CD4-positive, alpha-beta T cell treated with Interleukin-15 for 1 hour (primary cell): ENCODE measurements at regions not wholly inside any gene's neighbourhood (a gene's known extent, or its start where the extent isn't known, plus 50 kb on each side); places are given as distances from the start of the nearest gene placed in this dataset.
"Not testable (repeated sequence)": the region's sequence is repeated elsewhere in the genome, so short reads cannot be mapped to it uniquely, and the experiment has no call there.

Experiments used
- DNase-seq: peaks from one replicate; pipeline ENCODE4 v3.0.0-alpha.2; 2020

- not testable (repeated sequence) for DNase-seq
Observed at GRCh38 chr5:177941386-177941785, 54.7 kb downstream of the PROP1 start.

DNA sequence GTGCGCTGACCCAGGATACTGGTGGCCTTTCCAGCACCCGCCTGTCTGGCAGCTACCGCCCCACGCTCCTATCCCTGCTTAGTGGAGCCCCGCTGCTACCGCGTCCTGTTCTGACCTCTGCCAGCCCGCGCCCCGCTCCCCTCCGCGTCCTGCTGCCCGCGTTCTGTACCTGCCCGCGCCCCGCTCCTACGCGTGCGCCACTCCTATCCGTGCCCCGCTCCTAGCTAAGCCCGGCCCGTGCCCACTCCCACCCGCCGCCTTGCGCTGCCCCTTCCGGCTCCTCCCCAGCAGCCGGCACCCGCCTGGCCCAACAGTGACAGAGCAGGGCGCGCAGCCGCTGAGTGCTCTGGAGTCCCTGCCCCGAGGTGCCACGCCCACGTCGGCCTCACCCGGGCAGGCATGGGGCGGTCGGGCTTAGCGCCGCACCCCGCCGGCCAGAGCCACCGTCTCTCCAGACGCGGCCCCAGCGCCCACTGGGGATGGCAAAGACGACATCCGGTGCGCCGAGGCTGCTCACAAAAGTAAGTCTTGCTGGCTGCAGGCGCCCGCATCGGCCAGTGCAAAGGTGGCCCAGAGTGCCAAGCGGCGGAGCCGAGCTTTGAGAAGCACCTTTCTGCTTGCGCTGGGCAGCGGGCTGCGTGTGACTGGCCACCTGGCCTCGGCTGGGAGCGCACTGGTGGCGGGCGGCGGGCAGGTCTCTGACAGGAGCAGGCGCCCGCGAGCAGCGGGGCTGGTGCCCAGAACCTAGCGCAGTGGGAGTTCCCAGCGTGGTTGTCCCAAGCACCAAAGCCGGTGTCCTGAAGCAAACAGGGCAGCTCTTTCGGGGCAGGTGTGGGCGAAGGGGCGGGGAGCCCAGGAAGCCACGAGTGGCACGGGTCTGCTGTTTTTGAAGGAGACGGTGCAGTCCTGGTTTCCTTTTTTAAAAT, 56.5 kb downstream of the PROP1 start:
- DNase-seq, result not testable (repeated sequence)

DNA sequence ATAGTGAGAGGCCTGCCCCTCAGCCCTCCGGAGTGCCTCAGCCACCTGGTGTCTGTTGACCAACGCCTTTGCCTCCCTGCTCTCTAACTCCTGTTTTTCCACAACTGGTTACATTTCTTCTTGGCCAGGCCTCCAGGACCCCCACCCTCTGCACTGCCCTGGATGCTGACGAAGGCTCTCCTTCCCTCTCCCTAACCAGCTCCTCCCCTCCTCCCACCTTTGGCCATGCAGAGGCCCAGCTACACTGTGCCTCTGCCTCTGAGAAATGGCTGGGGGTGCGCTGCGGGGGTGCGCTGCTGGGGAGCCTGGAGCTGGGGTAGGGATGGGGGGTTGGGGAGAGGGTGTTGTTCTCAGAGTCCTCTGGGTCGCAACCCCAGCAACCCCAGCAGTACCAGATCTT, 57.3 kb downstream of the PROP1 start:
- not testable (repeated sequence) for DNase-seq

DNA sequence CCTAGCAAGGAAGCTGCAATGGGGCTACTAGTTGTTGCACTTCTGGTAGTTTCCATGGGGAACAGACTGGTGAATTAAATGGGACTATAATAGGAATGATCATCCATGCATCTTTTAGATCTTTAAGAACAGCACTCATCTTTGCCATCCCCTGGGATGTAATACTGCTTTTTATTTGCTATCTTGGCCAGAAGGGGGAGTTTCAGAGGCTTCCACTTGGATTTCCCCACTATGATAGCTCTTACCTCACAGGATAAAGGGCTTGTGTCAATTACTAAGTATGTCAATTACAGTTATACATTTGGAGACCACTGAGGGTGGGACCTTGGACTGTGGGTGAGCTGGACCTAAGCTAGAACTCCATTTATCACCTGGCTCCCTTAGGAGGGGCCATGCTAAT, 61.8 kb downstream of the PROP1 start:
- DNase-seq, result not testable (repeated sequence)

DNA sequence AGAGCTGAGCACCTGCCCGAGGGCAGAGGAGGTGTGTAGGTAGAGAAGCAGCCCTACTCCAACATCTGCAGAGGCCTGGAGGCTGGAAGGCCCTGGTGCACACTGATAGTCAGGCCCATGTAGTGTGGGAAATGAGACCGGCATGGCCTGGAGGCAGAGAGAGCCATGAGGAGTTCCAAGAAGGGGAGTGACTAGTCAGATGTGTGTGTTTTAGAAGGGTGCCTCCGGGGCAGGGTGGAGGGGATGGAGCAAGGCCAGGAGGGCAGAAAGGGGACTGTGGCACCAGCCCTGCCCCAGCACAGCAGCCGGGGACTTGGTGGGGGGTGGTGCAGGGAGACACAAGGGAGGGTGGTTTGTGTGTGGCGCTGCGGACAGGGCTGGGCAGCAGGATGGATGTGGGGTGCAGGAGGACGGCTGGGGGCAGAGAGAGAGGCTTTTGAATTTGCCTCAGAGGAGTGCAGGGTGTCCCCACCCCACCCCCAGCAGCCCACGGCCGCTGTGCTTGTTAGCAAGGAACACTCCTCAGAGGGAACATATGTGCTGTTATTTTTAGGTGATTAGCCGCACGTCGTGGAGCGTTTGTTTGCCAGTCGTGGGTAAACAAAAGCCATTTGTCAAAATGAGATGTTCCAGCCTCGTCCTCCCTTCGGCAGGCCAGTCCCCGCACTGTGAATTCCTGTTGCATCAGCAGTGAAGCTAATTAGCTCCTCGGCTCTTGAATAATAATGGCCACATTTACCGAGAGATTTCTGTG, 65.6 kb downstream of the PROP1 start:
- not testable (repeated sequence) for DNase-seq

DNA sequence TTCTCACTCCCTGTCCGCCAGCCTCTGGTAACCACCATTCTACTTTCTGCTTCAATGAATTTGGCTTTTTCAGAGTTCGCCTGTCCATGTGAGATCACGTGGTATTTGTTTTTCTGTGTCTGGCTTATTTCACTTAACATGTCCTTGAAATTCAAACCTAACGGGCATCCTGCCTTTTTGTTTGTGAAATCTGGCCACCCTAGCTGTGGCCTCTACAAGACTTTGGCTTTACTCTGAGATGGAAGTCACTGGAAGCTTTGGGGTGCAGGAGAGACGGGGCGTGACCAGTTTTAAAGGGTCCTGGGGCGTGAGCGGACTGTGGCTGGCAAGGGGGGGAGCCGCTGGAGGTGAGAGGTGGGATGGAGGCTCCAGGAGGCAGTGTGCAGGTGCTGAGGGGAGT, 66.4 kb downstream of the PROP1 start:
- DNase-seq, result not testable (repeated sequence)

DNA sequence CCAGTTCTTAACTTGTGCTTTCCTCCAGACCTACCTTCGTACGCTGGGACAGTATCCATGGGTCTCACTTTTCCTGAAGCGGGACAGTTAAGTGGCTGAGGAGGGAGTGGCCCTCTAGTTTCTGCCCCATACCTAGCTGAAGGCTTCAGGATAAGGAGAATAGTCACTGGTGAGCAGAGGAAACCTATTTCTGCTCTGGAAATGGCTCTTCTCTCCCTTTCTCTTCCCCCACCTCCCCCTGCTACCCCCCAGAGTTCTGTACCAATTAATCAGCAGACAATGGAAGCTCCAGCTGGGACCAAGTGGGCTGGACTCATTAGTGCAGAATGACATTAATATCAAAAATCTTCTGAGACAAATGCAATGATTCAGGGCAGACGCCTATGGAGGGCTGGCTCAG, 68.5 kb downstream of the PROP1 start:
- not testable (repeated sequence) for DNase-seq

DNA sequence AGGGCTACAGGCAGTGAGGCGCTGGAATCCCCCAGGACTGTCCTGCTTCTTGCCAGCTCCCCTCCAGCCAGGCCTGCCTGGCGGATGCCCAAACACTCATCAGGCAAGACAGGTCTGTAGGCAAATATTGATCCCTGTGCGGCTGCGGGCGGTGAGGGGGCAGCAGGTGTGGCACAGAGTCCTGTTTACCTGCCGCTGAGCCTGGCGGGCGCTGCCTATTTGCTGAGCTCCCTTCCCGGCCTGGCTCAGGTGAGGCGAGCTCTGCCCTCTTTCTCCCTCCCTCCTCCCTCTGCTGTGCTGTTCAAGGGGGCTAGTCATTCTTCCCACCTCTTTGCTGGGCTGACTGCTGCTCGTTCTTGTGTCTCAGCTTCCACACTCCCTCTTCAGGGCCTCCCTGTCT, 71.5 kb downstream of the PROP1 start:
- DNase-seq, result not testable (repeated sequence)

DNA sequence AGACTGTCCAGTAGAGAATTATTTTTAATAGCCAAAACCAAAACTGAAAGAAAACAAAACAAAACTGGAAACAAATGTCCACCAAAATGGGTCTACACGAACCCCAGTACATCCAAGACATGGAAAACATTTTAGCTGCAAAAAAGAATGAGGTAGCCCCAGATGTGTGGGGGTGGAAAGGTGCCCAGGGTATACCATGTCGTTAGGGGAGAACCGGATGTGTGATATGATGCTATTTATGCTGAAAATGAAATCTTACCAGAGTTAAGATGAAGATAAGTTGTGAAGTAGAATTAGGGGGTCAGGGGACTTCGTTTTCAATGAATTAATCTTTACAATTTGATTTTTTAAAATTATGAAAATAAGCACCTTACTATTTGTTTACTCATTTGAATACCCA, 72.2 kb downstream of the PROP1 start:
- not testable (repeated sequence) for DNase-seq

GRCh38 chr5:177923189-177923588, 72.9 kb downstream of the PROP1 start:
- DNase-seq, result not testable (repeated sequence)

DNA sequence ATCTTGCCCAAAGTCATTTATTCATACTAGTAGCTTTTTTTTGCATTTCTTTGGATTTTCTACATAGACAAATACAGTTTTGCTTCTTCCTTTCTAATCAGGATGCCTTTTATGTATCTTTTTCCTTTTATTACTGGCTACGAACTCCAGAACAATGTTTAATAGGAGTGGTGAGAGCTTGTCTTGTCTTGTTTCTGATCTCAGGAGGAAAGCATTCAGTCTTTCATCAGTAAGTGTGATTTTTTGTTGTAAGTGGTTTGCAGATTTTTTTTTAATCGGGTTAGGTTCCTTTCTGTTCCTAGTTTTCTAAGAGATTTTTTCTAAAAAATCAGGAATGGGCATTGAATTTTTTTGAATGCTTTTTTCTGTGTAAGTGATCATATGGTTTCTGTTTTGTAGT, 86.8 kb downstream of the PROP1 start:
- DNase-seq, result not testable (repeated sequence)

- DNase-seq, result not testable (repeated sequence)
Observed at GRCh38 chr5:177902806-177903205, 93.2 kb downstream of the PROP1 start.

- DNase-seq, result not testable (repeated sequence)
Observed at GRCh38 chr5:177900066-177900465, 96.0 kb downstream of the PROP1 start.

DNA sequence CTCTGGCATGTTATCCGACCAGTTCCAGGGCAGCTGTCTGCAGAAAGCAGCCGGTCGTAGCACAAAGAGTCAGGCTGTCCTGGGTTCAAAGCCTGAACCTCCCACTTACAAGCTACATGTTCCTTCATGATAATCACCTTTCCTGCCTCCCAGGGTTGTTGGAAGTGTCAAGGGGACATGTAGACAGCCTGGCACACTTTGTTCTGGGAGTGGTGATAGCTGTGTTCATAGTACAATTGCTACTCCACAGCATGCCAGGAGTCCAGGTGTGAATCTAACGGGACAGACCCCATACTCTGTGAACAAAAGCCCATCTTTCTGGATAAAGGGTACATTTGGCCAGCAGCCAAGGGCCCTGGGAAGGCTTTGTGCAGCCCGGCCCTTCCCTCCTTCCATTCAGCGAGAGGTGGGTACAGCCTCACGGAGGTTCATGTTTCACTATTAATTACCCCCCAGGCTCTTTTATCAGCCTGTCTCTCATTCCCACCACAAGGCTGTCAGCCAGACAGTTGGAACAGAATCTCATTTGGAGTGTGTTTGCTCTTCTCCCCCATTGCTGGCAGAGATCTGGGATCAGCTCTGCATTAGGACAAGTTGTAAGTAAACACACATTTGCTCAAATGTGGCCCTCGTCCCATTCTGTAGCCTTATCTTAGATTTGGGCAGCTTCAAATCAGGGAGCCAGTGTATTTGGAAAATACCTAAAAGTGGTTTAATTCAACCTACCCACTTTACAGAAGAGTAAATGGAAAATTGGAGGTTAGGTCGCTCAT, 101.2 kb downstream of the PROP1 start:
- not testable (repeated sequence) for DNase-seq

GRCh38 chr5:177892357-177892665, 103.7 kb downstream of the PROP1 start:
- DNase-seq, result not testable (repeated sequence)

DNA sequence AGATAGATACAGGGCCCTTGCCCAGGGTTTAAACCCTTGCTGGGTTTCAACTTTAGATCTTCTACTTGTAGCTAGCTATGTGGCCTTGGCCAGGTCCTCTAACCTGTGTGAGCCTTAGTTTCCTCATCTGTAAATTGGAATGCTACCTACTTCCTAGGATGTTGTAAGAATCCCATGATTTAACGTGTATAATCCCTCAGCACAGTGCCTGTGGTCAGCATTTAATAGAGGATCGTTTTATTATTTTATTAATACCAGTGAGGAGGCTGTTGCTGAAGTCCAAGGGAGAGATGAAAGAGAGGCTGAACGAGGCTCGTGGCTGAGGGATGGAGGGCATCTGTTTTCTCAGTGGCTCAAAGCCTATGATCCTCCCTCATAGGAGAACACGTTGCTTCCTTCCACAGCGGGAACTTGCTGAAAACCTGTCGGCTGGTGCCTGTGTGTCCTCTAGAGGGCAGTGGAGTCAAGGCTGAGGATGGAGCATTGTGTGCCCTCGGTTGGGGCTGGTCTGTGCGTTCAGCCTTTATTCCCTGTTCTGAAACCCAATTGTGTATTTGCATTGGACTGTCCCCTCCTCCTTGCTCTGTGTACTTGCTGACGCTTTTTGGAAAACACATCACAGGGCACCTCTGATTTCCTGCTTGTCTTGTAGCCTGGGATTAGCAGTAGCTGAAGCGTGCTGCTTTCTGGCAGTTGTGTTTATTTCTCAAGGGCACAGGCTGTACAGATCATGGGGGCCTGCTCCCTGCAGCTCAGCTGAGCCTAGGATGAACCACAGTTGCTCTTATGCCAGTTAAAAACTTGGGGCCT, 104.3 kb downstream of the PROP1 start:
- DNase-seq, result peak; percentile 28

DNA sequence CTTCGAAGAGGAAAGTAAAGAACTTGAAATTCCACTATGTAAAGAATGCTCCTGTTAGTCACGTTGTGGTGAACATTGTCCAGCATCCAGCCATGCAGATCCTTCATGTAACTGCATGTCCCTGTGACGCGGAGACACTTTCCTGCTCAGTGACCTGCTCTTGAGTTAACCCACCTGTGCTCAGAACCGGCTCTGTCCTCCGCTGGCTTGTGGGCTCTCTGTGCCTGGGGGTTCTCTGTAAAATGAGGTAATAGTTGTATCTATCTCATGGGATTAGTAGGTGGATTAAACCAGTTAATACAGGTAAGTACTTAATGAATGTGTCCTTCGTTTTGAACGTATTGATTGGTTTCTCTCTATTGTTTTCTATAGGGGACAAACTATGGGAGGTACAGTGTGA, 100.6 kb upstream of the FAM153A start:
- DNase-seq, result not testable (repeated sequence)

DNA sequence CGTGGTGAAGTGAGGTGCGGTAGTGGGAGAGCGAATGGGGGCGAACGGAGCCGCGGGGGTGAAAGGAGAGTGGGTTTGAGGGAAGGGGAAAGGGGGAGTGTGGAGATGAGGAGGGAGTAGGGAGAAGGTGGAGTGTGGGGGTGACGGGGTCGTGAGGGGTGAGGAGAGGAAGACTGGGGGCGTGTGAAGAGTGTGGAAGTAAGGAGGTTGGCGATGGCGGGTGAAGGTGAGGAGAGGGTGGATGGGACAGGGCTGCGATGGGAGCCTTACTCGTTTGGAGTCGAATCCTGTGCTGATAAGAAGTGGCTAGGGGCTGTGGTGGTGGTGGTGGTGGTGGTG, 93.2 kb upstream of the FAM153A start:
- DNase-seq, result not testable (repeated sequence)

DNA sequence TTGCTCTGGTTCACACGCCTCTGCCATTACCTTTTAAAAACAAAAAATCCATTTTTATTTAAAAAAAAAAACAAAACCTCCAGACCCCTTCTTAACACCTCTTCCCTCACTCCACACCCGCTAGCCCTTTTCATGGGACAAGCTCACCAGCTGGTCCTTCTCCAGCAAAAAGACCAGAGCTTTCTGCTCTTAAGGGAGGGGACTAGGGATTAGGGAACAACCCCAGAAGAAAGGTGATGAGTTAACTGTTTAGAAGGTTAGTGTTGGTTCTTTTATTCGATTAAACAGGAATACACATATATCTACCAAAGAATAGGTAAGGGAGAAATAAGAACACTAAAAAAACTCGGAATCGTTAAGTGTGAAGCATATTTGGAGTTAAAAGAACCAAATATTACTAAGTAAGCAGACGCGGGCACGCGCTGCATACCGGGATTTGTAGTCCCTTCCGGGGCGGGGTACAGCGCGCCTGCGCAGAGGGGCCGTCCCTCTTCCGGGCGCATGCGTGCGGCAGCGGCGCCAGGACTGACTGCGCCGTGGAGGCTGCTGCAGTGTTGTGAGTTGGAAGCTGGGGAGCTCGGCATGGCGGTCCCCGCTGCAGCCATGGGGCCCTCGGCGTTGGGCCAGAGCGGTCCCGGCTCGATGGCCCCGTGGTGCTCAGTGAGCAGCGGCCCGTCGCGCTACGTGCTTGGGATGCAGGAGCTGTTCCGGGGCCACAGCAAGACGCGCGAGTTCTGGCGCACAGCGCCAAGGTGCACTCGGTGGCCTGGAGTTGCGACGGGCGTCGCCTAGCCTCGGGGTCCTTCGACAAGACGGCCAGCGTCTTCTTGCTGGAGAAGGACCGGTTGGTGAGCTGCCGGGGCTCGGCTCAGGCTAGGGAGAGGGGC, 92.6 kb upstream of the FAM153A start:
- not testable (repeated sequence) for DNase-seq

GRCh38 chr5:177863822-177864446, 81.2 kb upstream of the FAM153A start:
- DNase-seq, result not testable (repeated sequence)
